Pancreas (tissue), 10 donors: ENCODE measurements at regions not wholly inside any gene's neighbourhood (a gene's known extent, or its start where the extent isn't known, plus 50 kb on each side); places are given as distances from the start of the nearest gene placed in this dataset.

ENCODE experiments used
- ATAC-seq, 4 donors: fragments of 200-7000 bp; cut with Tn5 transposase; one replicate each; pipeline versions ENCODE4 v1.8.0 to v1.9.1; 2020; ENCODE audit warnings: mild to moderate bottlenecking in 4 of 4, moderate library complexity in 4 of 4
- DNase-seq, 6 donors: peaks; one replicate each; pipeline ENCODE4 v3.0.0-alpha.2; 2020
- FAIRE-seq: peaks from 2 replicates; lab custom pipeline; 2012; peaks lifted over from hg19 to GRCh38; lab: Jason Lieb, UNC
- H3K27ac ChIP-seq, 4 donors: fragments of 200-600 bp; sonication (generic); 1 replicate in 3 of 4; 2 replicates in 1 of 4; pipeline versions ENCODE4 v1.5.0 to v1.8.0; 2020
- H3K27me3 ChIP-seq, 4 donors: fragments of 200-600 bp; one replicate each; pipeline ENCODE4 v1.8.0; 2021
- H3K36me3 ChIP-seq, 3 donors: fragments of 200-600 bp; sonication (generic) in 1 of 3; one replicate each; pipeline versions ENCODE4 v1.5.0 to v1.8.0; 2020 to 2021
- H3K4me1 ChIP-seq, 3 donors: fragments of 200-600 bp; one replicate each; pipeline ENCODE4 v1.8.0; 2021
- H3K4me3 ChIP-seq, 4 donors: fragments of 200-600 bp; sonication (generic) in 2 of 4; one replicate each; pipeline versions ENCODE4 v1.5.0 to v1.8.0; 2020 to 2021
- H3K9me3 ChIP-seq, 4 donors: fragments of 200-600 bp; one replicate each; pipeline ENCODE4 v1.8.0; 2021
- CTCF ChIP-seq, 4 donors: fragments of 200-600 bp; sonication (generic) in 3 of 4; IDR thresholded peaks; one replicate each; pipeline versions ENCODE4 v1.5.0 to v1.8.0; 2021; ENCODE audit warnings: antibody characterized with exemption in 4 of 4
- WGBS, 2 donors: extraction: QIAGEN DNeasy Blood & Tissue Kit; methylation state at CpG; one replicate each; pipeline ENCODE4 v1.1.7; 2013; 5-methylcytosine and 5-hydroxymethylcytosine counted together
- intact Hi-C, 3 donors: fragments of 100-400 bp; cut with DNase I; formaldehyde crosslinking; loops; one replicate each; pipeline versions ENCODE4 v1.11.1 to v1.14.2; 2022
- donor health status: healthy with polysubstance abuse.
- donor health status: DM: no; HTN: no; CAD: no; lungs with moderate emphysema.
- donor health status: DM: no; HTN: no; CAD: no.
- donor health status: control.
- donor health status: control.
- donor health status: Bipolar disorder and iron deficiency.
- donor health status: DM: yes; HTN: yes; CAD: no.
- donor health status: DM: no; HTN: no; CAD: no.
- donor health status: DM: no; HTN: no; CAD: no.
- donor health status: DM: yes; HTN: yes; CAD: no.

GRCh38 chr6:170049641-170050561 lies 241.0 kb downstream of the DLL1 start:
- Histone ChIP-seq H3K9me3 (no peaks in the 10 kb centered on the region), H3K27me3 (no peaks in the 10 kb centered on the region), H3K4me3 (no peak overlapping the region), H3K4me1 (no peaks in the 10 kb centered on the region), H3K36me3 (no peaks in the 10 kb centered on the region), H3K27ac (peak overlapping the region in 1 of 4 donors; percentile 52)
- peak; percentile 38 to 74 (median 67) for ATAC-seq
- TF ChIP-seq CTCF (IDR thresholded peaks at IDR 0.05) = no peak
- intact Hi-C loops = no loop called here
- 75 to 80% methylated on average over 38 of the region's 38 CpGs for WGBS, 2 donors
- FAIRE-seq = no peak
- DNase-seq = peak in 5 of 6 donors; percentile 26 to 53 (median 44)

GRCh38 chr6:170048615-170049256 lies 242.1 kb downstream of the DLL1 start:
- DNase-seq (peak in 2 of 6 donors; percentile 53), FAIRE-seq (no peak), ATAC-seq (peak in 3 of 4 donors; percentile 9 to 73 (median 60))
- TF ChIP-seq CTCF (IDR thresholded peaks at IDR 0.05) = no peak
- Histone ChIP-seq H3K4me3 (no peak overlapping the region), H3K27ac (peak overlapping the region in 2 of 4 donors; percentile 41 to 52), H3K4me1 (no peaks in the 10 kb centered on the region), H3K9me3 (no peaks in the 10 kb centered on the region), H3K27me3 (no peaks in the 10 kb centered on the region), H3K36me3 (no peaks in the 10 kb centered on the region)
- 74 to 77% methylated on average over 16 of the region's 16 CpGs for WGBS, 2 donors
- intact Hi-C loops = no loop called here

- no peaks in the 10 kb centered on the region for H3K9me3 ChIP-seq
- intact Hi-C loops = no loop called here
- TF ChIP-seq CTCF (IDR thresholded peaks at IDR 0.05) = no peak
- no peaks in the 10 kb centered on the region for H3K27me3 ChIP-seq
- ATAC-seq (no peak), FAIRE-seq (no peak), DNase-seq (no peak)
- H3K36me3 ChIP-seq = no peaks in the 10 kb centered on the region
- no peaks in the 10 kb centered on the region for H3K4me1 ChIP-seq
- H3K4me3 ChIP-seq = no peak overlapping the region
- WGBS, 2 donors = 95 to 98% methylated on average over 6 of the region's 6 CpGs
- no peak overlapping the region for H3K27ac ChIP-seq
Measured at GRCh38 chr6:170047823-170048222, 243.1 kb downstream of the DLL1 start.

GRCh38 chr6:170046791-170047626 lies 243.9 kb downstream of the DLL1 start:
- Histone ChIP-seq H3K27ac (no peak overlapping the region), H3K9me3 (no peaks in the 10 kb centered on the region), H3K4me1 (no peaks in the 10 kb centered on the region), H3K27me3 (no peaks in the 10 kb centered on the region), H3K4me3 (no peak overlapping the region), H3K36me3 (no peaks in the 10 kb centered on the region)
- intact Hi-C loops = no loop called here
- ATAC-seq (no peak), FAIRE-seq (no peak), DNase-seq (peak in 2 of 6 donors; percentile 18 to 35)
- no peak for TF ChIP-seq CTCF (IDR thresholded peaks at IDR 0.05)
- 68 to 77% methylated on average over 18 of the region's 18 CpGs for WGBS, 2 donors
